HG02840 (cell line): ENCODE measurements at regions not wholly inside any gene's neighbourhood (a gene's known extent, or its start where the extent isn't known, plus 50 kb on each side); places are given as distances from the start of the nearest gene placed in this dataset.

Experiments
- ATAC-seq: cut with Tn5 transposase; IDR thresholded peaks from one replicate; pipeline ENCODE4 v1.9.1; 2021; ENCODE audit warnings: mild to moderate bottlenecking, moderate library complexity, moderate number of reproducible peaks; ENCODE audit not compliant: unreplicated experiment, low FRiP score

DNA sequence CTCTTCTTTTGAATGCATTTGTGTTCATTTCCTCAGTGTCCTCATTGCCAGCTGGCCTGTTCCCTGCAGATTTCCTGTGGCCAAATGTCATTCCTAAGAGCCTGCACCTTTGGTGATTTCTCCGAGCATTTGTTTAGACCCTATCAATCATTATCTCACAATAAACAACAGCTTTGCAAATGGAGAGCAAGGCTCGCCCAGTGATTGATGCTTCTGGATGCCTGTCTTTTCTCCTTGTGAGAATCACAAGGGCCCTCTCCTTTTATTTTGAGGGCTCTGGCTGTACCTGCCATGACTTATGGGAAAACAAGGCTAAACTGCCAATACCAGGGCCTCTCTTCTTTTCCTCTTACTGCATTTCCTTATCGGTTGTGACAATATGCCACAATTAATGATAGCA lies 1454.4 kb upstream of the CELF4 start:
- ATAC-seq: no peak

DNA sequence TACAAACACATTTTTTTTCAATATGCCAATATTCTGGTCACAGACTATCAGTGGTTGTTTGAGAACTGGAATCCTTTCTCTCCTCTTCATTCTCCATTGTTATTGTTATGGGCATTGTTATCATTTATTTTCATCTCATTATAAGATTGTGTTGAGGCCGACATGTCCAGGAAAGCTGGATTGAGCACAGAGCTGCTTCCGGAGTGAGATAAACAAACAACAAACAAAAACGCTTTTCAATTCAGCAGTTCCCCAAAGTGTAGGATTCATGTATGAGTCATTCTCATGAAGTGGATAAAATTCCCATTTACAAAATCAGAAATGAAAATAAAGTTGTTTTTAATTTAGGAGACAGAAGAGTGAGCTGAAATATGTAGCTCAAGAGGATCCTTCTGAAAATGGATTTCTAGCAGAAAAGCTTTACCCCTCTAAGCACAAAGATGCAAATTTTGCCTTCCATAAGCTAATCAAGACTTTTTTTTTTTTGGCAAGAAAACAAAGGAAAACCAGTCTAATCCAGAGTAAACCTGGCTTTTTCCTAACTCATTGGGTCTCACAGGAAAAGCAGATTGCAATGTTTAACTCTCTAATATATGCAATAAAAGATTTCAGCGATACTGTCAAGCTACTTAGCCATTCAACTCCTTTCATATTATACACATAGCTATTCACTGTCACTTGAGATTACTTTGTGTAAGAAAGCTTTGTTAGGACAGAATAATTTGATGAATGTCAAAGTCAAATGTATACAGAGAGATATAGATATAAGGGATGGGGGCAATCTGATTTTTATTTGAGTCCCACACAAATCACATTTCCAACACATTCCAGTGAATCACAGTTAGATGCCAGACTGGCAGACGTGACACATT lies 1441.7 kb upstream of the CELF4 start:
- ATAC-seq: no peak

DNA sequence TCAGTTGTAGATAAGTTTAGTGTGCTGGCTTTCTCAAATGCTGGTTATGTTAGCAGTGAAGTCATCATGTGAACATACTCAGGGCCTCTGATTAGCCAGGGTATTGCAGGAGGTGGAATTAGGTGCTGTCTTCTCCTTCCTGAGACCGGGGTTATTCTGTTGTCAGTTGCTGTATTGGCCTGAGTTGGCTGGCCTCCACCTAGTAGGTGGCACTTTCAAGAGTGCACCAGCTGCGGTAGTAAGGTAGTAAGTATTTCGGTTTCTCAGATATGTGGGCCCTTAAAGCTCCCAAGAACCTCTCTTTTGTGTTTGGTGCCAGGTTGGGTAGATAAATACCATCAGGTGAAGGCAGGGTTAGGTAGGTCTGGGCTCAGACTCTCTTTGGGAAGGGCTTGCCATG lies 1430.5 kb upstream of the CELF4 start:
- ATAC-seq: no peak

DNA sequence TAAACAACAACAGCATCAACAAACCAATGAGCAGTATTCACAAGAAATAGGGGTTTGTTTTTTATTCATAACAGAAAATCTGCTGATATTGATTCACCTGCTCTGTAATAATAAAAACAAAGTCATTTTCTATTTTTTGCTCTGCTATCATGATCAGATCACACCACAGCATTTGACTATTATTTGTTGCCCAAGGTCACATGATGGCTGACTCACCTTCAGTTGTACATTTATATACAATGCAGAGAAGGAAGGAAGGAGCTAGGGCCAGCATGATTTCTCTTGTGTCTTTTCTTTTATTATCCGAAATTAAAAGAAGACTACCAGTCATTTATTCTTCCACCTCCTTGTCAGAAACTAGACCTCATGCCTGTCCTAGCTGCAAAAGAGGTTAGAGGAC lies 1427.7 kb upstream of the CELF4 start:
- no peak for ATAC-seq

DNA sequence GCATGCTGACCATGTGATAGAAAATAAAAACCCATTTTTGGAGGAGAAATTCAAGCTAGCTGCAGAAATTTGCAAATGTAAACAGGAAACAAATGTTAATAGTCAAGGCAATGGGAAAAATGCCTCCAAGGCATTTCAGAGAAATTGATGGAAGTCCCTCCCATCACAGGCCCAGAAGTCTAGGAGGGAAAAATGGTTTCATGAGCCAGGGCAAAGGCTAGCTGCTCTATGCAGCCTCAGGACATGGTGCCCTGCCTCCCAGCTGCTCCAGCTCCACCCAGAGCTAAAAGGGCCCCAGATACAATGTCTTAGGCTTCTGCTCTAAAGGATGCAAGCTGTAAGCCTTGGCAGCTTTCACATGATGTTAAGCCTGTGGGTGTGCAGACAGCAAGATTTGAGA lies 1419.4 kb upstream of the CELF4 start:
- no peak for ATAC-seq

DNA sequence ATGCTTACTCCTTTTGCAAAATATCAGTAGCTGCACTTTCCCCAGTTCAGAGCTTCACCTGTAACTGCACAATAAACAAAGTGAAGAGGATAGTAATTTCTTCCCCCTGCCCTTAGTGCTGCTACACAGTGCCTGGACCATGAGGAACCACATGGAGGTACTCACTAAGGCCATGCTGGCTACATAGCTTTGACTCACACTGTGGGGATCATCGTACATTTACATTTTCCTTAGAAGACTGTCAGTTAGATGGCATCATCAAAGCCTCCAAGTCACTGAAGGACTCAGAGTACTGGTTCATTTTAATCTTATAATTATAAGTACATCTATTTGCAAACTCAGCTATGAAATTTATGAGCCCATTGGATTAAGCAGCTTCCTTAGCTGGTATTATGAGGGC lies 1416.5 kb upstream of the CELF4 start:
- no peak for ATAC-seq

DNA sequence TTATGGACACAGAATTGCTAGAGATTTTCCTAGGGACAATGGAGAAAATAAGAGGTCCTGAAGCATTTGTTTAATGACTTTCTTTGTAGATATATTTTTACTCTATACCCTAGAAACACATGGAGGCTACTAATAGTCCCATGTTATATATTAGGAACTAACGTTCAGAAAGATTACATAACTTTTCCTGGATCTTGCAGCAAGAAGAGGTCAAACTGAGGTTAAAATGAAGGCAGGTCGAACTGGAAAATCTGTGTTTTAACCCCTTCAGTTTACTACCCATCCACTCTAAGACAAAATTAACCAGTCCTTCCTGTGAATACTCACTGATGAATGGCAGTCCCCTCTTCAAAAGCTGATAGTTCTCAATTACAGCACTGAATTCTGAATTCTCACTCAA lies 1415.8 kb upstream of the CELF4 start:
- no peak for ATAC-seq

DNA sequence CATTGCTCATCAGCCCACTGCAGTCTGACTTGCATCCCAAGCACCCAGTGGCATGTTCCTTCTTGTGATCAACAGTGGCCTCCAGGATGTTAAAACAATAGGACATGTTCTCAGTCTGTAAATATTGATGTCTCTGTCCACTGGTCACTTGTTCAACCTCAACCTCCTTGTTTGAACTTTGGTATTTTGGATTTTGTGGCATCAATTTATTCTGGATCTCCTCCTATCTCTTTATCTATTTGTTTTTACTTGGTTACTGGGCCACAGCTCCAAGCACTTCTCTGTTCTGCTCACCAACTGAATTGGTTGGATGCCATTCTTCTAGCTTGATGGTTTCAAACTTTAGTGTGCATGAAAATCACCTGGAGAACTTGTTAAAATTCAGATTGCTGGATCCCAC lies 1414.8 kb upstream of the CELF4 start:
- no peak for ATAC-seq

DNA sequence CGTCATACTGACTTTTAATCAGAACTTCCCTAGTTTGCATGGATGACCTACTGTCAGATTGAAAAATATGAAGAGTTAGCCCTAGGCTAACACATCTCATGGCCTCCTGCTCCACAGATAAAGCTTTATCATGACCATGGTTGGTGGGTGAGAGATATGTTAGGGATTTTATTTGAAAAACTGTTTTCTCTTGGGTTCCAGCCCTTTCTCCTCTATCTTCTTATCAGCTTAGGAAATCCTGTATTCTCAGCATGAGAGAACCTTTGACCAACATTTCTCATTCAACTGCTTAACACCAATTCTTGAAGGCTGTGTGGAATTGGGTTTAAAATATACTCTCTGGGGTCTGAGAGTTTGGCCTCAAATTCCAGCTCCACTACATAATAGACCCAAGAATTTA lies 1407.0 kb upstream of the CELF4 start:
- no peak for ATAC-seq

DNA sequence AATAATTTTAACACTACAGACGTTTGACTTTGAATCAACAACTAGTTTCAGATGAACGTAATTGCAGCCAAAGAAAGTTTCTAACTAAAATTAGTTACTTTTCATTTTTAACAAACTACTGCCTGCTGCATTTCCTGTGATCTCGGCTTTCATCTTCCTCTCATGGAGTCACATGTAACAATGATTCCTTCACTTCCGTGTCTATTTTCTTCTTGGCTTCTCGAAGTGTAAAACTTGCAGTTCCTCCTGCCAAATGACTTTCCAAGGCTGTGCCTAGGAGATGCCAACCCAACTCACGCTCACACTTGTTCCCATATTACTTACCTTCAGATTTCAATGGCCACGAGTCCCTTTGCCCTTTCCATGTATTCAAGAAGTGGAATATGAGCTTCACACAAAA lies 1406.3 kb upstream of the CELF4 start:
- ATAC-seq: no peak

DNA sequence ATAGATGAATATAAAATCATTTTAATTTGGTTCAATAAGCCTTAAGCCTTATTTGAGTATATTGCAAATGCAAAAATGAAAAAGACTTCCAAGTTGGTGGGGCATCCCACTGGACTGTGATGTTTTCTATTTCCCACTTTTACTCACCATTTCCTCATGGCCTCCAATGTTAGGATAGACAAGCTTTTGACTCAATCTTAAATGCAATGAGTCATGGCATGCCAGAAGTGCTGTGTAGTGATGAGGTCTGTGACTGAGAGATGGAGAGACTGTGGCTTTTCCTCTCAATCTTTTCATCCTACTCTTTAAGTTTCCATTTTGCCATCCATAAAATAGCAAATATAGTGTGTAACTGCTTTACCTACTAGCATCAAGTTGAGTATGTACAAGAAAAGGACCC lies 1401.2 kb upstream of the CELF4 start:
- ATAC-seq: no peak

DNA sequence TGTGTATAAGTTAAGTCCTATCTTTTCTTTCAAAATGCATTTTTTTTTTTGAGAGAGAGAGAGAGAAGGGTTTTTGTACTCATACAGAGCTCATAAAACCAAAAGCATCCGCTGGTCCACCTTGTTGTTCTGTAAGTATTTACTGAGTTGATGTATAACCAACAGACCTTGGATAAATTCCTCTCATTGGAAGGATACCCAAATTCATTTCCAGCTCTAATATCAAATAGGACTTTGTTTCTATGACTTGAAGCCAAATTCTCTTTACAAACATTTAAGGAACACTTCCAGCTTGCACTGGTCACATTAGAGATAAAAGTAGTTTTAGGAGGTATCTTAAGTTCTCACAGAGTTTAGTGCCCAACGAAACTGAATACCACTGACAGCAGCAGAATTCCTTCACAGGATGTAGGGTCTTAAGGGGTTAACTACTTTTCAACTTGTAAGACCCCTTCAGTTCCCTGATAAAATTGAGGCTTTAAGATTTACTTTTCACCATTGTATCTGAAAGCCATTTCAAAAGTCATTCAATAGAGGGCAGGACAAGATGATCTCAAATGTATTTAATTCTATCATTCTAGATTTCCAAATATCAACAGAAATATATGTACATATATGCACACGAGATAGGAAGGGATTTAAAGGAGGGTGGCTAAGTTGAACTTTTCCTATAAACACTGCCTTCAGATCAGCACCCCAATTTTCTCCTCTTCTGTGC lies 1398.5 kb upstream of the CELF4 start:
- ATAC-seq: no peak

DNA sequence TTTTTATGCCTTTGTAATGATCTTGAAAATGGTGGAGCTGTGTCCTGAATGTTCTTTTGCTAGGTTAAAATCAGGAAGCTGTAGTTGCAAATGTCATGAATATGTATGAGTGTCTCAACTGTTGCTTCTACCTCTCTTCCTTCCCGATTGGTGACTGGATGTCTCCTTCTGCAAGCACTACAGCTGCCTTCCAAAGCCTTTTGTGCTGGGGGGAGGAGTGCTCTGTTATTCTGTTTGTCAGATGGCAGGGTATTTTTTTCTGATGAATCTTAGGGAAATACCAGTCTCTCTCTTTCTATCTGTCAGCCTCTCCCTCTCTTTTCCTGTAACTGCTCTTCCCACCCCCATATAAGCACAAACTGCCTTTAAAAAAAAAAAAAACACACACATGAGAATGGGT lies 1396.3 kb upstream of the CELF4 start:
- no peak for ATAC-seq

DNA sequence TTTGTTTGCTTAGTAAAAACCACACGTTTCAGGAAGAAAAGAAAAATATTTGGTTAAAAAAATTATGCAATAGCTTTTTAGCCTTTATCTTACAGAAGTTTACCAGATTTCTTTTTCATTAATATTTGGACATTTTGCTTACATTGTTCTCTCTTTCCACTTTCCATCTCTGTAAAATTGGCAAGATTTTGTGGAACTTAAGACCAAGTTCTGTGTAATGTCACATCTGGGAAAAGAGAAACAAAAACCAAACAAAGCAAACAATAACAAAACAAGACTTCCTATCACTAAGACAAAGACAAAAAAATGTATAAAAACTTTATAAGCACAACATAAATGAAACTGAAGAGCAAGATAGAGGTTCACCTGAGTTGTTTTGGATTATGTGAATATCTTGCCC lies 1392.1 kb upstream of the CELF4 start:
- ATAC-seq: no peak

DNA sequence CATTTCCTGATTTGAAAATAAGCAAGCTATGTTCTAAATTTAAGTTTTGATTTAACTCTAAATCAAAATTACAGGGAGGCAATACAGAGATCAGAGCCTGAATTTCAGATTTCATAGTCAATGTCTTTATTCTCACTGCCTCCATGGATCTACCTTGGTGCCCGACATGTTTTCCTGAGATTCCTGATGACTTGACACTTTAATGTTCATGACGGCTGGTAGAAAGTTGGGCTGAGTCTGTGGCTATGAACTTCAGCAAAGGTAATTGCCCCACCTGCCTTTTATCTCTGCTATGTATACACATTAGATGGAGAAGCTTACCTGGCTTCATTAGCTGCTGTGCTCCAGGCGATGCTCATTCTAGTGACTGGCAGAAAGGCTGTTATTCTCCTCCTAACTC lies 1390.5 kb upstream of the CELF4 start:
- no peak for ATAC-seq

DNA sequence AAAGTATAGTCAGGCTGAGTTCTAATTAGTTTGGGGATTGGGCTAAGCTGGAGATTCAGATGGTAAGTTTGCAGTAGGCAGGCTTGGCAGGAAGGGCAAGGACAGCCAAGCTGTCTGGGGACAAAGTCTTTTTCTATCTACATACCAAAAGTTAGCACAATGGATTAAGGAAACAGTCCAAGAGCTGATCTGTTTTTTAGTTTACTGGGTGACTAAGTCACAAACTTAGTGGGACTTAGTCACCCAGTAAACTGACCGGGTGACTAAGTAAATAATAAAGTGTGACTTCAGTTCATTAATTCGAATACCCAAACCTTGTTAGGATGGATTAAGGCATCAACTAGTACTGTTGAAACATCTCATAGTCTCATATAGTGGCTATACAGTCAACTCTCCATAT lies 1386.0 kb upstream of the CELF4 start:
- no peak for ATAC-seq

DNA sequence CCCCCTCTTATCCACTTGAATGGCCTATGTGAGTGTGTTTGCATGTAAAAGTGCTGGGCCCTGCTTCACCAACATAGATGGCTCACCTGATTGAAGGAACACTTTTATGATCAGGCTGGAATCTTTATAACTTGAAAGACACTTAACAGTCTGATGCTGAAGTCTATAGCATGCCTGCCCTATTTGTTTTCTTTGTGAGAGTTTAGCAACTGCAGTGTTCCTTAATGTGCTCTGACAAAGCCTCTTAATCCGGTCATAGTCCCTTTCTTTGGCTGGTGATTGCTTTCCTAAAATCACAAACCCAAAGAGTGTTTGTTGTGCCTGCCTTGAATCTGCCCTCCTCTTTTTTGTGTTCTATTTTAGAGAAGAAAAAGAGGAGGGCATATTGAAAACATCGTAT lies 1382.8 kb upstream of the CELF4 start:
- ATAC-seq: no peak

DNA sequence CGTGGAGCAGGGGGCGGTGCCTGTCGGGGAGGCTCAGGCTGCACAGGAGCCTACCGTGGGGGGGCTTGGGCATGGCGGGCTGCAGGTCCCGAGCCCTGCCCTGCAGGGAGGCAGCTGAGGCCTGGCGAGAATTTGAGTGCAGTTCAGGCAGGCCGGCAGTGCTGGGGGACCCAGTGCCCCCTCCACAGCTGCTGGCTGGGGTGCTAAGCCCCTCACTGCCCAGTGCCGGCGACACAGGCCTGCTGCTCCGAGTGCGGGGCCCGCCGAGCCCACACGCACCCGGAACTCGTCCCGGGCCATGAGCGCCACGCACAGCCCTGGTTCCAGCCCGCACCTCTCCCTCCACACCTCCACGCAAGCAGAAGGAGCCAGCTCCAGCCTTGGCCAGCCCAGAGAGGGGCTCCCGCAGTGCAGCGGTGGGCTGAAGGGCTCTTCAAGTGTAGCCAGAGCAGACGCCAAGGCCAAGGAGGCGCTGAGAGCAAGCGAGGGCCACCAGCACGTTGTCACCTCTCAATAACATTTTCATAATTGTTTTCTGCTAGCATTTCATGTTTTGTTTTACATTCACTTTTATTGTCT lies 1378.9 kb upstream of the CELF4 start:
- no peak for ATAC-seq

DNA sequence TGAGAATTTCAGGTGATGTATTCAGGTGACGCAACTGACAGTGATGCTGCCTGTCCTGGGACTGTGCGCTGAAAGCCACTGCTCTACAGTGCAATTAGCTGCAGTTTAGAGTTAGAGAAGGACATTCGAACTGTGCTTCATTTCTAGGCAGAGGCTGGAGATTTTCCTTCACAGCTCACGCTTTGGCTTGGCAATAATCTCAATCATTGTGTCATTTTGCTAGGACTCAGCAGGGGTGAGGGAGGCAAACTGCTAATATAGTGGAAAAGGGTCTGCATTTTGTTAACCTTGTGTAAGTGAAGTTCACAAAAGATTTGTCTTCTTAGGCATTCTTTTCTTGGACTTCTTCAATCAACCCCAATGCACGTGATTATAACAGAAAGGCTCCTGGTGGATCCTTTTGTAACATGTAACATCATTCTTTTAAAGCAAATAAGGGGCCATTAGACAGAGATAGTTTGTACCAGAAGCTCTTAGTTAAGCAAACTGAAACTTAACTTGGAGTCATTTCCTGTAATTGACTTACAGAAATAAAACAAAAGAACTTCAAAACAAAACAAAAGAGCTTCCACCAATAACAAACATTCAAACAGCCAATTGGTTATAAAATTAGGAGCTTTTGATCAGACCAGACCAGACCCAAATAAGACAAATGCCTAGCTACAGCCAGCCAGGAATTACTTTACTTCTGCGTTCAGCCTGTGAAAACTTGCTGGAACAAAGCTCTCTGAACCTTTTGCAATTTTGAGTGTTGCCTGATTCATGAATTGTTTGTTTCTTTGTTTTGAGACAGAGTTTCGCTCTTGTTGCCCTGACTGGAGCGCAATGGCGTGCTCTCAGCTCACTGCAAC lies 1376.3 kb upstream of the CELF4 start:
- peak; percentile 4 for ATAC-seq

DNA sequence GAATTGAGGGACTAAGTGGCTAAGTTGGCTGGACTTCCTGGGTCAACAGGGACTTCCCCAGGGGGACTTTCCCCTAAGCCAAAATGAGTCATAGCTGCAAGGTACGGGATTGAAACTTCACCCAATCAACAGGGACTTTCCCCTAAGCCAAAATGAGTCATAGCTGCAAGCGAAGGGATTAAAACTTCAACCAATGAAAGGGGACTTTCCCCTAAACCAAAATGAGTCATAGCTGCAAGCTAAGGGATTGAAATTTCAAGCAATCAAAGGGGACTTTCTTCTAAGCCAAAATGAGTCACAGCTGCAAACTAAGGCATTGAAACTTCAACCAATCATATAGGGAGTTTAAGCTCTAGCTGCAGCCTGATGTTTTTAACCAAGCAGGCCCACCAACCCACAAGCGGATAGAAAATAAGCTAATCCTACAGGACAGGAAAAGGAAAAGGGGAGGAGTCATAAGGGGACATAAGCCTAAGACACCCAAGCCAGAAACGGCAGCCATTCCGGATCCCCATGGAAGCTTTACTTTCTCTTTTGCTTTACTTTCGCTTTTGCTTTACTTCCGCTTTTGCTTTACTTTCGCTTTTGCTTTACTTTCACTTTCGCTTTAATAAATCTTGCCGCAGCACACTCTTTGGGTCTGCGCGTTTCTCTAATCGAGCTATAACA lies 1375.4 kb upstream of the CELF4 start:
- ATAC-seq: peak; percentile 85
